Peyer's patch (tissue), 4 donors: ENCODE measurements at regions not wholly inside any gene's neighbourhood (a gene's known extent, or its start where the extent isn't known, plus 50 kb on each side); places are given as distances from the start of the nearest gene placed in this dataset.

Source experiments
- POLR2A ChIP-seq, 2 donors: fragments of 450-650 bp; IDR thresholded peaks; one replicate each; pipeline ENCODE4 v1.5.1; 2017; ENCODE audit warnings: antibody characterized with exemption in 2 of 2, mild to moderate bottlenecking in 2 of 2, moderate library complexity in 2 of 2
- TF ChIP-seq, protein P1 (sequence below), 6 experiments: fragments of 450-650 bp in 4 of 6; fragments of 200-600 bp in 2 of 6; sonication (generic) in 1 of 6; IDR thresholded peaks; one replicate each; pipeline ENCODE4 v1.5.1; 2017 to 2019; ENCODE audit warnings: antibody characterized with exemption in 6 of 6, mild to moderate bottlenecking in 3 of 6, moderate library complexity in 1 of 6

DNA sequence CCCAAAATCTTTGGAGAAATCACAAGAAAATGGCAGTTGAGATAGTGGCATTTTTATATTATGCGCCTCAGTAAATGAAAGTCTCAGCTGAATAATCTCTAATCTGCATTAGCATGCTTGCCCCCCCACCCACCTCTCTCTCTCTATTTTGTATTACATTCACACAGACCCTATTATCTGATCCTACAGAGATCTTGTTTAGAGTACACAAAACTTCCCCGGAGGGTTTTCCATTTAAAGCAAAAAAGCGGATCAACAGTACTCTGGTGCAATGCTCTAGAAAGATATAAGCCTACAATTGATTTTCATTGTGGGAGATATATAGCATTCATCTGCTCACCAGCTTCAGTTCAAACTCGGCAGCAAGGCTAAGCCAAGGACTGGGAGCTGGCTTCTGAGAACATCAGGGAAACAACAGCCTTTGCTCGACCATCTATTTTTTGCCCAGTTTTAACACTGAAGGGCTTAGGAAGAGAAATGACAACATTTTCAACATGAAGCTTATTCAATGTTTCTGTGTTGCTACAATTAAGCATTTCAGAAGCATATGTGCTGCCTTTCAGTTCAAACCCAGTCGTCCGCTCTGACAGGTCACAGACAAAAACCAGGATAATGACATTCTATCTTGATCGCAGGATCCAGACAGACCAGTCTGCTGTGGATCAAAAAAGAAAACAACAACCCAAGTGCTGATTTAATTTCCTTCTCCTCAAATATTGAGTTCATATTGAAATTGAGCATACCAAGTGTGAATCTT is 137.6 kb upstream of the ATXN1 start:
- TF ChIP-seq, protein P1, sequence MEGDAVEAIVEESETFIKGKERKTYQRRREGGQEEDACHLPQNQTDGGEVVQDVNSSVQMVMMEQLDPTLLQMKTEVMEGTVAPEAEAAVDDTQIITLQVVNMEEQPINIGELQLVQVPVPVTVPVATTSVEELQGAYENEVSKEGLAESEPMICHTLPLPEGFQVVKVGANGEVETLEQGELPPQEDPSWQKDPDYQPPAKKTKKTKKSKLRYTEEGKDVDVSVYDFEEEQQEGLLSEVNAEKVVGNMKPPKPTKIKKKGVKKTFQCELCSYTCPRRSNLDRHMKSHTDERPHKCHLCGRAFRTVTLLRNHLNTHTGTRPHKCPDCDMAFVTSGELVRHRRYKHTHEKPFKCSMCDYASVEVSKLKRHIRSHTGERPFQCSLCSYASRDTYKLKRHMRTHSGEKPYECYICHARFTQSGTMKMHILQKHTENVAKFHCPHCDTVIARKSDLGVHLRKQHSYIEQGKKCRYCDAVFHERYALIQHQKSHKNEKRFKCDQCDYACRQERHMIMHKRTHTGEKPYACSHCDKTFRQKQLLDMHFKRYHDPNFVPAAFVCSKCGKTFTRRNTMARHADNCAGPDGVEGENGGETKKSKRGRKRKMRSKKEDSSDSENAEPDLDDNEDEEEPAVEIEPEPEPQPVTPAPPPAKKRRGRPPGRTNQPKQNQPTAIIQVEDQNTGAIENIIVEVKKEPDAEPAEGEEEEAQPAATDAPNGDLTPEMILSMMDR (IDR thresholded peaks at IDR 0.05): no peak
- no peak for TF ChIP-seq POLR2A (IDR thresholded peaks at IDR 0.05)
